MCF 10A (cell line): ENCODE measurements at regions not wholly inside any gene's neighbourhood (a gene's known extent, or its start where the extent isn't known, plus 50 kb on each side); places are given as distances from the start of the nearest gene placed in this dataset.

ENCODE experiments used
- BruUV-seq: library from RNA; stranded (reverse); fragments of 400-500 nt; replicated peaks from 2 replicates; lab custom pipeline; 2021; lab: Mats Ljungman, UMichigan
- CTCF ChIA-PET: fragments of 300-600 bp; sonication (Branson Sonifier 250); formaldehyde crosslinking; extraction: SDS; loops from one replicate; lab custom pipeline; 2021; ENCODE audit warnings: antibody characterized with exemption, inconsistent platforms; lab: Yijun Ruan, JAX
- POLR2A ChIA-PET: fragments of 300-600, 350-650 bp; sonication (Branson Sonifier 250); formaldehyde crosslinking; extraction: SDS; loops from one replicate; lab custom pipeline; 2020; ENCODE audit warnings: antibody characterized with exemption, inconsistent platforms; lab: Yijun Ruan, JAX
- DNase-seq: peaks from one replicate; pipeline ENCODE4 v3.0.0-alpha.2; 2018; ENCODE audit not compliant: unreplicated experiment
- H3K27ac Mint-ChIP-seq: one replicate; pipeline ENCODE4 v1.8.0; 2022; ENCODE audit warnings: mild to moderate bottlenecking, low read depth, mixed read lengths; ENCODE audit not compliant: unreplicated experiment
- H3K27me3 Mint-ChIP-seq: one replicate; pipeline ENCODE4 v1.8.0; 2022; ENCODE audit warnings: mixed read lengths; ENCODE audit not compliant: insufficient read depth, unreplicated experiment
- H3K36me3 Mint-ChIP-seq: one replicate; pipeline ENCODE4 v1.8.0; 2022; ENCODE audit warnings: mild to moderate bottlenecking, moderate library complexity, mixed read lengths; ENCODE audit not compliant: insufficient read depth, unreplicated experiment
- H3K4me1 Mint-ChIP-seq: one replicate; pipeline ENCODE4 v1.8.0; 2022; ENCODE audit warnings: mixed read lengths; ENCODE audit not compliant: insufficient read depth, unreplicated experiment
- H3K4me3 Mint-ChIP-seq: one replicate; pipeline ENCODE4 v1.8.0; 2022; ENCODE audit warnings: mild to moderate bottlenecking, moderate library complexity, mixed read lengths; ENCODE audit not compliant: unreplicated experiment
- H3K9me3 Mint-ChIP-seq: one replicate; pipeline ENCODE4 v1.8.0; 2022; ENCODE audit warnings: mixed read lengths; ENCODE audit not compliant: unreplicated experiment
- intact Hi-C: fragments of 100-400 bp; cut with micrococcal nuclease; formaldehyde crosslinking; loops from 2 replicates; pipeline ENCODE4 v1.14.1; 2022
- TF ChIP-seq, protein P1 (sequence below): fragments of 200-600 bp; IDR thresholded peaks from one replicate; pipeline ENCODE4 v1.8.0; 2022; ENCODE audit warnings: antibody characterized with exemption, mild to moderate bottlenecking; ENCODE audit not compliant: unreplicated experiment

DNA sequence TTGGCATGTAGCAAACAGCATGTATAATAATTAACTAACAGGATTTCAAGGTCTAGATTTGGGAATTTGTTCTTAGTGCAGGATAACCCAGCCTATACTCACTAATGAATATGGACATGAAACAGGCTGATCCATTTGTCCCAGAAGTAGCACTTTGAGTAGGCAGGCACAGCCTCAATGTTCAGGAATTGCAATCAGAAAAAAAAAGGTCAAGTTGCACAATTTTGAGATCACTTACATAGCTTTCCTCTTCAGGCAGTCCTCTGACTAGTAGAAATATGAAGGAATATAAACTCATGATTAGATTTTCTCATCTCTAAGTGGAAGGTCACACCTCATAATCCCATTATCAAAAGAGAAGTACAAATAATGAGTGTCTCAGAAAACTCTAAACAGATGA lies 921.4 kb upstream of the CELF2 start:
- DNase-seq = no peak
- TF ChIP-seq, protein P1, sequence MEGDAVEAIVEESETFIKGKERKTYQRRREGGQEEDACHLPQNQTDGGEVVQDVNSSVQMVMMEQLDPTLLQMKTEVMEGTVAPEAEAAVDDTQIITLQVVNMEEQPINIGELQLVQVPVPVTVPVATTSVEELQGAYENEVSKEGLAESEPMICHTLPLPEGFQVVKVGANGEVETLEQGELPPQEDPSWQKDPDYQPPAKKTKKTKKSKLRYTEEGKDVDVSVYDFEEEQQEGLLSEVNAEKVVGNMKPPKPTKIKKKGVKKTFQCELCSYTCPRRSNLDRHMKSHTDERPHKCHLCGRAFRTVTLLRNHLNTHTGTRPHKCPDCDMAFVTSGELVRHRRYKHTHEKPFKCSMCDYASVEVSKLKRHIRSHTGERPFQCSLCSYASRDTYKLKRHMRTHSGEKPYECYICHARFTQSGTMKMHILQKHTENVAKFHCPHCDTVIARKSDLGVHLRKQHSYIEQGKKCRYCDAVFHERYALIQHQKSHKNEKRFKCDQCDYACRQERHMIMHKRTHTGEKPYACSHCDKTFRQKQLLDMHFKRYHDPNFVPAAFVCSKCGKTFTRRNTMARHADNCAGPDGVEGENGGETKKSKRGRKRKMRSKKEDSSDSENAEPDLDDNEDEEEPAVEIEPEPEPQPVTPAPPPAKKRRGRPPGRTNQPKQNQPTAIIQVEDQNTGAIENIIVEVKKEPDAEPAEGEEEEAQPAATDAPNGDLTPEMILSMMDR = no peak
- no TSS peak for BruUV-seq
- peaks cover 6% of the 10 kb centered on the region for H3K36me3 Mint-ChIP-seq
- no peaks in the 10 kb centered on the region for H3K27me3 Mint-ChIP-seq
- intact Hi-C loops = no loop called here
- peaks cover 5% of the 10 kb centered on the region for H3K9me3 Mint-ChIP-seq
- H3K4me1 Mint-ChIP-seq = peaks cover 17% of the 10 kb centered on the region
- H3K27ac Mint-ChIP-seq = no peak overlapping the region
- no peak overlapping the region for H3K4me3 Mint-ChIP-seq
- ChIA-PET CTCF (interaction anchor here (1.0 kb wide), 1 partner anchor 939 kb away, joined by 5 read pairs; no protein-coding TSS in a partner anchor), POLR2A (interaction anchor here (0.7 kb wide), 1 partner anchor 14 kb away, joined by 3 read pairs; no protein-coding TSS in a partner anchor)

DNA sequence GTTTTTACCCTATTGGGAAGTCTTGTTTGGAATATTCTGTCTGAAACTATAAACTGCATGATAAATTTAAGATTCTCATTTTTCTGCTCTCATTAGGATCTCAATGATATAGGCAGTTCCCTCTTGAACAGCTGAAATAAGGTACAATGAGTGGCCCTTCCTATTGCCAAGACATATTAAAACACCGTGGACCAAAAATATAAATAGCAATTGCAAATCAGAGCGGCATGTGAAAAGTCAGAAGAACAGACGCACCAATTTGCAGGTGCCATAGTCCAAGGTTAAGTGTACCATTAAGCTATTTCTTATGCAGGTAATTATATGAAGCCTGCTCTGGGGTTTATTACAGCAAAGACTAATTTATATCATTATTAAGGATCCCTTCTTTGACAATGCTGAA lies 920.8 kb upstream of the CELF2 start:
- Mint-ChIP-seq H3K27me3 (no peaks in the 10 kb centered on the region), H3K4me1 (peaks cover 17% of the 10 kb centered on the region), H3K27ac (no peak overlapping the region), H3K4me3 (no peak overlapping the region), H3K36me3 (peaks cover 6% of the 10 kb centered on the region), H3K9me3 (peaks cover 5% of the 10 kb centered on the region)
- POLR2A ChIA-PET = no interaction called here
- DNase-seq = no peak
- CTCF ChIA-PET = interaction anchor here (1.0 kb wide), 1 partner anchor 939 kb away, joined by 5 read pairs; no protein-coding TSS in a partner anchor
- TF ChIP-seq, protein P1 = no peak
- BruUV-seq = no TSS peak
- intact Hi-C loops = no loop called here

DNA sequence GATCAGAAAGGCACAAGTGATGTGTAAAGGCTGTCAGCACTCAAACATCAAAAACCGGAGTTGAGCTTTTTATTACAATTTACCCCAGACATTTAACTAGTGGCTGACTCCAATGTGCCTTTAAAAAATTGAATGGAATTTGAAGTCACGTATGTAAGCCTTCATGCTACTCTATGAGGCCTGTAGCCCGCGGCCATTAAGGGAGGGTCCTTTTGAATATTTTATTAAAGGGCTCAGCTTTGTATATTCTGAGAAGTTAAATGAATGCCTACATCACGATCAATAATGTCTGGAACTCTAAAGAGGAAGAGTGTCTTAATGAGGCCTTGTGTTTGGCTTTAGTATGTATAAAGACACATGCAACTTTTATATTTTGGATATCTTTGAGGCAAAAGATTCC lies 916.6 kb upstream of the CELF2 start:
- Mint-ChIP-seq H3K9me3 (peaks cover 5% of the 10 kb centered on the region), H3K36me3 (peaks cover 6% of the 10 kb centered on the region), H3K27me3 (no peaks in the 10 kb centered on the region), H3K27ac (no peak overlapping the region), H3K4me3 (no peak overlapping the region), H3K4me1 (peaks cover 3% of the 10 kb centered on the region)
- no peak for DNase-seq
- ChIA-PET POLR2A (no interaction called here), CTCF (interaction anchor here (0.6 kb wide), 1 partner anchor 898 kb away, joined by 3 read pairs; no protein-coding TSS in a partner anchor)
- BruUV-seq = no TSS peak
- intact Hi-C loops = no loop called here
- TF ChIP-seq, protein P1 = no peak

DNA sequence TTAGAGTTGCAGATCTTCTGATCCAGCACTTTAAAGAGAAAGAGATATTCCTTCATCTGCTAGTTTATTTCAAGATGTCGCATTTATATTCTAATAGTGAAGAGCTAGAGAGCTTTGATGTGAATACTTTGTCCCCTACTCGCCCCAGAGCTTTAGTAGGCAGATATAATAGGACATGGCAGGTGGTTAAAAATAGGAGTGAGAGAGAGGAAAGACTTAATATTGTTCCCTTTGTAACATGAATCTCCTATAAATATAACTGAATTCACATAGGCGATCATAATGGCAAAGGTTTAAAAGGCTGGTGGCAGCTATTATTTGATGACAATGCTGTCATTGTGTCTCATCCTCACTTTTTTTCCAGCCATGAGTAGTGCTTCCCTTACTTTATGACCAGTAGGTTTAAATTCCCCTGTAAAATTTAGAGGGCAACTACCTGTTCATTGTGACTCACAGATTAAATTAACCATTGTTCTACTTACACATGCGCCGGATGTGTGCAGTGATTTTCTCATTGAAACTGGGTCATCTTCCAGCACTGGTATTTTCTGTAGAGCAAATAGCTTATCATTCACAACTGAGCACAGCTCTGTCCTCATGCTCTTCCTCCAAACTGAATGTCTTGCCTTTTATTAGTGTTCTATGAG lies 906.7 kb upstream of the CELF2 start:
- Mint-ChIP-seq H3K4me3 (no peak overlapping the region), H3K9me3 (no peaks in the 10 kb centered on the region), H3K27me3 (no peaks in the 10 kb centered on the region), H3K27ac (no peak overlapping the region), H3K4me1 (no peaks in the 10 kb centered on the region), H3K36me3 (no peaks in the 10 kb centered on the region)
- no peak for DNase-seq
- ChIA-PET CTCF (no interaction called here), POLR2A (interaction anchor here (1.3 kb wide), 1 partner anchor 17 kb away, joined by 3 read pairs; no protein-coding TSS in a partner anchor)
- intact Hi-C loops = no loop called here
- TF ChIP-seq, protein P1 = no peak
- no TSS peak for BruUV-seq
